IMR-90 (cell line): ENCODE measurements at regions not wholly inside any gene's neighbourhood (a gene's known extent, or its start where the extent isn't known, plus 50 kb on each side); places are given as distances from the start of the nearest gene placed in this dataset.

Source experiments
- ATAC-seq: fragments of 200-7000 bp; cut with Tn5 transposase; 2 replicates; pipeline ENCODE4 v1.9.1; 2020; ENCODE audit warnings: low read depth, mild to moderate bottlenecking, moderate library complexity
- BruUV-seq: library from RNA; stranded (reverse); fragments of 400-500 nt; replicated peaks from 2 replicates; lab custom pipeline; 2021; lab: Mats Ljungman, UMichigan
- CTCF ChIA-PET: fragments of 300-600 bp; formaldehyde crosslinking; extraction: SDS; loops from one replicate; lab custom pipeline; 2021; ENCODE audit warnings: antibody characterized with exemption; lab: Yijun Ruan, JAX
- POLR2A ChIA-PET: fragments of 300-600 bp; sonication (Branson Sonifier 250); formaldehyde crosslinking; loops from one replicate; lab custom pipeline; 2022; ENCODE audit warnings: antibody characterized with exemption; ENCODE audit not compliant: unreplicated experiment; lab: Charles Lee
- DNase-seq: peaks from one replicate; pipeline ENCODE4 v3.0.0; 2013
- H2AFZ ChIP-seq: replicated peaks from 2 replicates; pipeline ENCODE3; 2013; ENCODE audit warnings: low read length, mild to moderate bottlenecking; ENCODE audit not compliant: poor library complexity
- H2AK5ac ChIP-seq: 2 replicates; pipeline ENCODE4 v1.6.1; 2013; ENCODE audit warnings: low read depth, low read length, inconsistent platforms
- H2AK9ac ChIP-seq: replicated peaks from 2 replicates; pipeline ENCODE3; 2013; ENCODE audit warnings: mild to moderate bottlenecking, low read depth, low read length, moderate library complexity; ENCODE audit not compliant: poor library complexity
- H2BK120ac ChIP-seq: 2 replicates; pipeline ENCODE4 v1.6.1; 2013; ENCODE audit warnings: low read depth, low read length, inconsistent platforms
- H2BK15ac ChIP-seq: 3 replicates; pipeline ENCODE4 v1.6.1; 2013; ENCODE audit warnings: low read depth, low read length, inconsistent platforms
- H2BK20ac ChIP-seq: 2 replicates; pipeline ENCODE4 v1.6.1; 2013; ENCODE audit warnings: low read depth, mild to moderate bottlenecking, inconsistent platforms, low read length, moderate library complexity
- H2BK5ac ChIP-seq: 2 replicates; pipeline ENCODE4 v1.6.1; 2013; ENCODE audit warnings: mild to moderate bottlenecking, low read depth, low read length, inconsistent platforms; ENCODE audit not compliant: poor library complexity, severe bottlenecking
- H3K14ac ChIP-seq: replicated peaks from 2 replicates; pipeline ENCODE4 v1.6.1; 2013; ENCODE audit warnings: low read depth, low read length, inconsistent platforms
- H3K18ac ChIP-seq: 2 replicates; pipeline ENCODE4 v1.6.1; 2013; ENCODE audit warnings: low read depth, low read length, control low read depth
- H3K23ac ChIP-seq: 2 replicates; pipeline ENCODE4 v1.6.1; 2013; ENCODE audit warnings: low read depth, low read length, inconsistent platforms
- H3K27ac ChIP-seq: 2 replicates; pipeline ENCODE4 v1.5.1; 2013; ENCODE audit warnings: mild to moderate bottlenecking, control low read depth, low read length; ENCODE audit not compliant: insufficient read depth
- H3K27me3 ChIP-seq: 2 replicates; pipeline ENCODE4 v1.6.1; 2013; ENCODE audit warnings: low read length; ENCODE audit not compliant: control insufficient read depth, insufficient read depth
- H3K36me3 ChIP-seq: 2 replicates; pipeline ENCODE4 v1.6.1; 2013; ENCODE audit warnings: low read length, mixed read lengths; ENCODE audit not compliant: control insufficient read depth, insufficient read depth
- H3K4ac ChIP-seq: 2 replicates; pipeline ENCODE4 v1.6.1; 2013; ENCODE audit warnings: low read depth, low read length, inconsistent platforms
- H3K4me1 ChIP-seq: 2 replicates; pipeline ENCODE4 v1.6.1; 2013; ENCODE audit warnings: low read length, mixed read lengths; ENCODE audit not compliant: control insufficient read depth, insufficient read depth
- H3K4me2 ChIP-seq: 2 replicates; pipeline ENCODE4 v1.6.1; 2013; ENCODE audit warnings: low read depth, mild to moderate bottlenecking, control low read depth, low read length, moderate library complexity
- H3K4me3 ChIP-seq: 2 replicates; pipeline ENCODE4 v1.5.1; 2013; ENCODE audit warnings: low read depth, mild to moderate bottlenecking, control low read depth, low read length, moderate library complexity; ENCODE audit not compliant: insufficient read depth
- H3K56ac ChIP-seq: 2 replicates; pipeline ENCODE4 v1.6.1; 2013; ENCODE audit warnings: low read length, inconsistent platforms; ENCODE audit not compliant: insufficient read depth; ENCODE audit errors: extremely low read depth
- H3K79me1 ChIP-seq, 2 experiments: 2 replicates each; pipeline ENCODE4 v1.6.1; 2013; ENCODE audit warnings: low read length in 2 of 2, inconsistent platforms in 1 of 2, low read depth in 1 of 2
- H3K9ac ChIP-seq: 2 replicates; pipeline ENCODE4 v1.6.1; 2013; ENCODE audit warnings: low read depth, low read length, control low read depth
- H3K9me1 ChIP-seq: 2 replicates; pipeline ENCODE4 v1.6.1; 2013; ENCODE audit warnings: low read length, inconsistent platforms; ENCODE audit not compliant: insufficient read depth
- H3K9me3 ChIP-seq: 2 replicates; pipeline ENCODE4 v1.6.1; 2013; ENCODE audit warnings: low read length; ENCODE audit not compliant: control insufficient read depth, insufficient read depth
- H4K20me1 ChIP-seq: 2 replicates; pipeline ENCODE4 v1.6.1; 2013; ENCODE audit warnings: low read length, inconsistent platforms; ENCODE audit not compliant: insufficient read depth
- H4K5ac ChIP-seq: 2 replicates; pipeline ENCODE4 v1.6.1; 2013; ENCODE audit warnings: mild to moderate bottlenecking, low read depth, low read length, control low read depth
- H4K8ac ChIP-seq, 2 experiments: 2 replicates each; pipeline ENCODE4 v1.6.1; 2013; ENCODE audit warnings: low read depth in 2 of 2, low read length in 2 of 2, control low read depth in 1 of 2, inconsistent platforms in 1 of 2
- H4K91ac ChIP-seq: 2 replicates; pipeline ENCODE4 v1.6.1; 2013; ENCODE audit warnings: low read depth, low read length, inconsistent platforms; ENCODE audit not compliant: insufficient read depth
- BHLHE40 ChIP-seq: fragments of 150-350 bp; IDR thresholded peaks from 2 replicates; pipeline ENCODE4 v1.6.1; 2016; ENCODE audit warnings: mild to moderate bottlenecking, low read depth, low read length
- FOS ChIP-seq: fragments of 150-350 bp; IDR thresholded peaks from 2 replicates; pipeline ENCODE4 v1.6.1; 2016; ENCODE audit warnings: low read depth, low read length
- MAFK ChIP-seq: IDR thresholded peaks from 2 replicates; pipeline ENCODE4 v1.6.1; 2012; ENCODE audit warnings: low read depth, low read length, improper control_type of control experiment
- MXI1 ChIP-seq: IDR thresholded peaks from 2 replicates; pipeline ENCODE4 v1.6.1; 2012; ENCODE audit warnings: low read depth, mild to moderate bottlenecking, low read length, moderate library complexity, borderline replicate concordance
- NFE2L2 ChIP-seq: fragments of 150-350 bp; IDR thresholded peaks from 2 replicates; pipeline ENCODE4 v1.6.1; 2016; ENCODE audit warnings: low read depth, mild to moderate bottlenecking, low read length
- POLR2A ChIP-seq: IDR thresholded peaks from 2 replicates; pipeline ENCODE4 v1.6.1; 2012; ENCODE audit warnings: mild to moderate bottlenecking, low read depth, low read length
- RCOR1 ChIP-seq: IDR thresholded peaks from 2 replicates; pipeline ENCODE4 v1.6.1; 2012; ENCODE audit warnings: mild to moderate bottlenecking, low read length, improper control_type of control experiment; ENCODE audit not compliant: insufficient replicate concordance
- RFX5 ChIP-seq: IDR thresholded peaks from 2 replicates; pipeline ENCODE4 v1.8.0; 2012; ENCODE audit warnings: low read depth, mild to moderate bottlenecking, low read length, moderate library complexity
- WGBS, 2 experiments: methylation state at CpG; one replicate each; pipeline versions ENCODE4 v1.1.5 to v1.1.7; 2013; ENCODE audit warnings: missing lambda C conversion rate in 2 of 2; ENCODE audit not compliant: insufficient read length in 1 of 2; ENCODE audit errors: extremely low coverage in 2 of 2; 5-methylcytosine and 5-hydroxymethylcytosine counted together
- dilution Hi-C: fragments of 300-500 bp; cut with HindIII; formaldehyde crosslinking; loops from one replicate; pipeline ENCODE4 v1.14.3; 2018; ENCODE audit warnings: low sequenced_read_pairs; ENCODE audit not compliant: unreplicated experiment
- in situ Hi-C: fragments of 300-500 bp; cut with MboI; formaldehyde crosslinking; loops from 3 replicates; pipeline ENCODE4 v1.14.3; 2019; ENCODE audit warnings: low sequenced_read_pairs, inconsistent platforms, mixed read lengths
- intact Hi-C: fragments of 100-400 bp; cut with micrococcal nuclease; formaldehyde crosslinking; loops from 2 replicates; pipeline ENCODE4 v1.10.0; 2022
- TF ChIP-seq, protein P1 (sequence below): fragments of 150-350 bp; IDR thresholded peaks from 2 replicates; pipeline ENCODE4 v1.6.1; 2016; ENCODE audit warnings: low read depth, mild to moderate bottlenecking, low read length, moderate library complexity, borderline replicate concordance

DNA sequence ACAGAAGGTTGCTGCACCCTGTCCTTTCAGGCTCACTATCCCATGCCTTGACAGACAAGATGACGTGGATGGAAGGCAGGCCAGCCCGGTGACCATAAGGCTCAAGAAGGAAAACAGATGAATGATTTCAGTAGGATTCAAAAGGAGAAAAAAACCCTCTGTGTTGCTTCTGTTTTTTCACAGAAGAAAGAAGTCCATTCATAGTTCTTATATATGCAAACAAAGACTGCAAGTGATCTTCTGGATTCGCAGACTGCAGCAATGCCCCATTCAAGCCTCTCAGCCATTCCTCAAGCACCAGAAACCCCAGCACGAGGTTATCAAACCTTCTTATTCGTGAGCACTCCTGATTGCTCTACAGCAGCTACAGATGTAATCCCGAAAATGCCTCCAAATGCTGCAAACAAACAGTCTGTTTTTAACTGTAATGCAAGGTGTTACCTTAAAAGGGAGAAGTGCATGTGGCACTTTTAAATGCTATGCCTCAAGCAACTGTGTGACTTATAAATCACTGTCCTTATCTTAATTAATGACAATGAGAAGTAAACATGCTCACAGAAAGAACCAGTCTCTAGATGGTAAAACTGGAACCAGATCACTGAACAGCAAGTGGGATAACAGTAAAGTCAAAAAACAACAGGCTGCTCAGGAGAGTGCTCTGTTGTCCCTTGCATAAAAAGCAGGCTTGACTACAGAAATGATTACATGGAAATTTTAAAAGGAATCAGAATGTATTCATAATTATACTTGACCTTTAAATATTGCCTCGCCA is 173.9 kb downstream of the HHIPL2 start:
- H4K20me1 ChIP-seq = no peaks in the 10 kb centered on the region
- H3K27ac ChIP-seq = peak overlapping the region; percentile 27
- dilution Hi-C loops (no loop called here), intact Hi-C loops (loop anchor here (5.0 kb wide), 1 partner anchor 657 kb away; no protein-coding TSS in a partner anchor), in situ Hi-C loops (loop anchor here (10.0 kb wide), 1 partner anchor 261 kb away; no protein-coding TSS in a partner anchor)
- peak overlapping the region; percentile 94 for H3K4ac ChIP-seq
- H4K8ac ChIP-seq = peak overlapping the region; percentile 50 to 63
- no peak for ATAC-seq
- no peaks in the 10 kb centered on the region for H3K27me3 ChIP-seq
- WGBS, 2 experiments = 54% methylated on average over 4 of the region's 7 CpGs; no CpG with 5 or more reads in 1 of the 2 experiments
- H2AK5ac ChIP-seq = peak overlapping the region; percentile 97
- POLR2A ChIA-PET = no interaction called here
- no peaks in the 10 kb centered on the region for H3K79me1 ChIP-seq
- TF ChIP-seq MAFK (no peak), BHLHE40 (no peak), FOS (no peak), RCOR1 (no peak), POLR2A (no peak), RFX5 (no peak), NFE2L2 (no peak), MXI1 (no peak)
- TF ChIP-seq, protein P1, sequence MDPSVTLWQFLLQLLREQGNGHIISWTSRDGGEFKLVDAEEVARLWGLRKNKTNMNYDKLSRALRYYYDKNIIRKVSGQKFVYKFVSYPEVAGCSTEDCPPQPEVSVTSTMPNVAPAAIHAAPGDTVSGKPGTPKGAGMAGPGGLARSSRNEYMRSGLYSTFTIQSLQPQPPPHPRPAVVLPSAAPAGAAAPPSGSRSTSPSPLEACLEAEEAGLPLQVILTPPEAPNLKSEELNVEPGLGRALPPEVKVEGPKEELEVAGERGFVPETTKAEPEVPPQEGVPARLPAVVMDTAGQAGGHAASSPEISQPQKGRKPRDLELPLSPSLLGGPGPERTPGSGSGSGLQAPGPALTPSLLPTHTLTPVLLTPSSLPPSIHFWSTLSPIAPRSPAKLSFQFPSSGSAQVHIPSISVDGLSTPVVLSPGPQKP = no peak
- peak overlapping the region; percentile 55 for H2BK5ac ChIP-seq
- H2AK9ac ChIP-seq = no peak overlapping the region
- H3K56ac ChIP-seq = no peak overlapping the region
- H3K9me1 ChIP-seq = peaks cover 34% of the 10 kb centered on the region
- peak overlapping the region; percentile 88; the same call in 1 of the 2 replicates for H3K23ac ChIP-seq
- peak overlapping the region; percentile 90 for H4K5ac ChIP-seq
- peak overlapping the region; percentile 81; the same call in 1 of the 2 replicates for H3K14ac ChIP-seq
- no peaks in the 10 kb centered on the region for H3K36me3 ChIP-seq
- BruUV-seq = no TSS peak
- peaks cover 38% of the 10 kb centered on the region for H3K4me1 ChIP-seq
- H3K9me3 ChIP-seq = no peaks in the 10 kb centered on the region
- H2AFZ ChIP-seq = peak overlapping the region; percentile 67
- CTCF ChIA-PET = no interaction called here
- H3K18ac ChIP-seq = peak overlapping the region; percentile 86
- H3K4me2 ChIP-seq = no peak overlapping the region
- peak overlapping the region; percentile 95 for H4K91ac ChIP-seq
- H2BK120ac ChIP-seq = peak overlapping the region; percentile 99
- H3K4me3 ChIP-seq = no peak overlapping the region
- H2BK15ac ChIP-seq = peak overlapping the region; percentile 99; the same call in 2 of the 3 replicates
- H2BK20ac ChIP-seq = peak overlapping the region; percentile 84
- no peak for DNase-seq
- H3K9ac ChIP-seq = peak overlapping the region; percentile 7; the same call in 1 of the 2 replicates
